Stimulated activated CD4-positive, alpha-beta T cell treated with anti-CD3 and anti-CD28 coated beads, Interleukin-2, amount 100 ng/mL, for 48 hours (primary cell): ENCODE measurements at regions not wholly inside any gene's neighbourhood (a gene's known extent, or its start where the extent isn't known, plus 50 kb on each side); places are given as distances from the start of the nearest gene placed in this dataset.

ENCODE experiments used
- DNase-seq, 2 donors: peaks; one replicate each; pipeline ENCODE4 v3.0.0-alpha.2; 2020

DNA sequence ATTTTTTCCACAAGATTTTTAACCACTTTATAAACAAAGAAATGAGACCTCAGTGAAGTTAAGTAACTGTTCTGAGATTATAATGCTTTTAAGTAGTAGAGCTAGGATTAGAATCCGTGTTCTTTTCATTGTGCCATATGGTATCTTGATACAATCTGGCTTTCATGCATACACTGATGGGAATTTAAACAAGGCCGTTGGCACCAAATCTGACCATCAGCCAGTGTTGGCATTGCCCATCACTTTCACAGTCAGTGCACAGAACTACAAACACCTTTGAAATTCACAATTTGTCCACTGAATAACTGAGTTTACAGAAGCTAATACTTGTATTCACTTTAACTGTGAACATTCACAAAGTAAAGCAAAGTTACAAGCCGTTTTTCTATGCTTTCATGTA is 1228.0 kb downstream of the TBC1D22A start:
- DNase-seq = no peak

DNA sequence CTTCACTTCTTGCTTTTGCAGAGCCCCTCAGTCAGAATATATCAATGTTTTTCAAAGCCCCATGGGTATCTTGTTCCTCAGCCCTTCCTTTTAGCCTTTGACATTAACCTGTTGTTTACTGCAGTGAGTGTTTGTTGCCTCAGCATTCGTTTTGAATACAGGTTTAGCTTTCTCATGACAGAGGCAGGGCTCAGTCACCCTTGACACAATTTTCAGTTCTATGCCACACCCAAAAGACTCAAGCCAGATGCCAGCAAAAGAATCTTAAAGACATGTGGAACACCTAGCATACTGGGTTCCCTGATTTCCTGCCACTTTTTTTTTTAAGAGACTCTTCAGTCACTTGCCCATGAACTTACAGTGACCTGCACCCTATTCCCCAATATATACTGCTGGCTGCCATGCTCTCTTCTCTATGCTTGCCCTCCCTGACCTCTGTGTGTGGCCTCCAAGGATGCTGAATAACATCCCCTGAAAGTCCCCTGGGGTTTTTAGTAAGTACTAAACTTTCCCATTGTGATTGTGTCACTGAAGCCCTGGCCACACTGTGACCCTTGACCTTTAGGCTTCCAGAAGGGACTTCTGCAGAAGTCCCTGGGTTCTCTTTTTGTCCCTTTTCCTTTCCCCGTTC is 1225.5 kb downstream of the TBC1D22A start:
- DNase-seq = no peak

- no peak for DNase-seq
Observed at GRCh38 chr22:47976219-47976618, 1213.8 kb downstream of the TBC1D22A start.

GRCh38 chr22:47967831-47968230 is 1205.4 kb downstream of the TBC1D22A start:
- DNase-seq = no peak

DNA sequence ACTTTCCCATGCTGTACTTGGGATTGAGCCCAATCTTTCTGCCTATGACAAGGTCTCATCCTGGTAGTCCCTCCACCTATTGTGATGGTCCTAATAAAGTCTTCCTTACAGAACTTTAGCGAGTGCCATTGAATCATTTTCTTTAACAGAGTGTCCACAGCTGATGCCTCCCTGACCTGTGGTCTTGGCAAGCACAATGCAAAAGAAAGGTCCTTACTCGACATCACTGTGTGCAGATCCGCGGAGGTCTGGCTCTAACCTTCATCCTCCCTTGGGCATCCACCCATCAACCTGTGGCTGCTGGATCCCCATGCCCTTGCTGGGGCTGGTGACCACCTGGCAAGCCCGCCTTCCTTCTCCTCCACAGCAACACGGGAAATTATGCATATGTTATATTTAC is 1203.9 kb downstream of the TBC1D22A start:
- no peak for DNase-seq

DNA sequence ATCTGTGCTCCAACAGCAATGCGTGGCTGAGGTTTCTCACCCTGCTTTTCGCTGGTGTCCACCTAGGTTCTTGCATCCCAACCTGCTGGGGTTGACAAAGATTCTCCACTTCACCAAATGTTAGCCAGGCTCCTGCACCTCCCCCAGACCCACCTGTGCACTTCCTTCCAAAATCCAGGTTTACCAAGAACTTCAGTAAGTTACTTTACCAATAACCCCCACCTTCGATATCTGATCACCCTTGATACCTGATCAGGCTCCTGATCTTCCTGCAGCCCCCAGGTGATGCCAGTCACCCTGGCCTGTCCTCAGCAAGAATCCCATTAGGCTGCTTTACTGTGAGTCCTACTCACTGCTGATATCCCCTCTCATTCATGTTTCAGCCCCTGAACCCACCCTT is 1203.4 kb downstream of the TBC1D22A start:
- DNase-seq = no peak

DNA sequence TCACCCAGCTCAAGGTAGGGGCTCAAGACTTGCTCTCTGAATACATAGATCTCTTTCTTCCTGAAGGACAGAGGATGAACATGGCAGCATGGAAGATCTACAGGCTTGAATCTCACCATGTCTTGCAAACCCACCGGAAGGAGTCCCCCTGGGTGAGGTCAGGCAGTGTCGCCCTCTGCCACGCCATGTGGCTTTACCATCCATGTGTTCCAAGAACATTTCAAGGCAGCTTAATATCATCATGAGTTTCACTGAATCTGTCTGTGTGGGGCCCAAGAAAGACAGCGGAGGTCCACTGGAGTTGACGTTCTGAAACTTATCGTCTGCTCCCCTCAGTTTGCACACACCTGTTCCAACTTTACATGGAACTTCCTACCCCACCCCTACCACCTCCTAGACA is 1202.6 kb downstream of the TBC1D22A start:
- no peak for DNase-seq

DNA sequence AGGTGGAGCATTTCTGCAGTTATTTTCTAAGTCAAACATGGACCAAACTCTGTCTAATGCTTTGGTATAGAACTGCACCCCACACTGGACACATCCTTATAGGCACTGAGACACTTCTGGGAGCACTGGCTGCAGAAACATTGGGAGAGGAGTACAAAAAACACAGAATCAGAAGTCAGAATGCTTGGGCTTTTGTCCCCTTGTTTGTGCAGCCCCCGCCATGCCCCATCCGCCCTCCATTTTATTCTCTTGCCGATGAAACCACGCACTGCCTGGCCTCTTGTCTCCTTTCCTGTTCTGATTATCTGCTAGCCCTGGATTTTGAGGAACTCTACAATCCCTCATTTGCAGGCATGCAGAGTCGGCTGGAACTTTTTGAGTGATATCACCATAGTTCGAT is 1201.2 kb downstream of the TBC1D22A start:
- no peak for DNase-seq

GRCh38 chr22:47957649-47958048 is 1195.2 kb downstream of the TBC1D22A start:
- DNase-seq = no peak

GRCh38 chr22:47954107-47954506 is 1191.7 kb downstream of the TBC1D22A start:
- no peak for DNase-seq

DNA sequence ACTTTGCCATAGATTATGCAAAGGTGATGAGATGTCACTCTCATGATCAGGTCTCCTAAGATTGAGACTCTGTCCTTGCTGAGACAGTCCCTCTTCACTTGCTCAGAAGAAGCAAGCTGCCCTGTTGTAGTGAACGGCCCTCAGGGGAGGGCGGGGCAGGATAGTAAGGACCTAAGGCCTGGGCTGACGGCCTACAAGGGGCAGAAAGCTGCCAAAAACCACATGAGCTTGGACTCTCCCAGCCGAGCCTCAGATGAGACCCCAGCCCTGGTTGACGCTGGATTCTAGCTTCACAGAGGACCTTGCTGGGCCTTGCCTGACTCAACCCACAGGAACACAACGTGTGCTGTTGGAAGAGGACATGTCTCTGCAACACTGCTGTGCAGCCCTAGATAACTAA is 1182.5 kb downstream of the TBC1D22A start:
- DNase-seq = no peak

DNA sequence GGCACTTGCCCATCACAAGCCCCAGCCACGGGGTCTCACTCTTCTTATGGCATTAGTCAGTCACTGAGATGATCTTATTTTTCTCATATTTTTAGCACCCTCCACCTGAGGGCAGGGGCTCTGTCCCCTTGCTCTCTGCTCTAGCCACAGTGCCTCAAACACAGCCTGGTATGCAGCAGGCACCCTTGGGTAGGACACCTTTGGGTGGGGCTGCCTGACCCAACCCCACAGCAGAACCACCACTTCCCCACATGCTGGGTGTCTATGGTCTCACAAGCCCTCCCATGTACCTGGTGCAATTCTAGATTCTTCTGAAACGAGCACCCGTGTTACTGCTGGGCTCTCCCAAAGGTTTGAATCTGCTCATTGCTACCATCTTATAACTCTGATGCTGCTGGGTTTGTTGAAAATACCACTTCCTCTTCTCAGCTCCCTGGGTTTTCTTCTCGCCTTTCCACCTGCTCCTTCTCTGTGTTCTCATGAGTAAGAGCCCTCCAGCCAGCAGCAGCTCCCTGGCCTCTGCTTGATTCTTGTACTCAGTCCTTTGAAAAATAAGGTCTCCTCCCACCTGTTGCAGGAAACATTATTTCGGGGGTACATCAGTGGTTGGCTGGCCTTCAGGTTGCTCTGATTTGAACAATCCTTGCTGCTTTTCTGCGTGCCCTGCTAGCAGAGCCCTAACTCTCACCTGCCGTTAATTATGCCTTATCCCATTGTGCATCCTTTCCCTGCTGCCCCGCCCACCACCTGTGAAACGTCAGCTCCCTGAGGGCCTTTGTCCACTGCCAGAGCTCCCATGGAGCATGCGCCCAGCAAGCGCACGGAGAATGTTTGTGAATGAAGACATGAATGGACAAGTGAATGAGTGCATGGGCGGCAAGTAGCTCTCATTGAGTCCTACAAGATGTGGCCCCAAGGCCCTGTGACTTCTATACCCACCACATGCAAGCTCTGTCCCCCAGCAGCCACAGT is 1181.6 kb downstream of the TBC1D22A start:
- DNase-seq = no peak

DNA sequence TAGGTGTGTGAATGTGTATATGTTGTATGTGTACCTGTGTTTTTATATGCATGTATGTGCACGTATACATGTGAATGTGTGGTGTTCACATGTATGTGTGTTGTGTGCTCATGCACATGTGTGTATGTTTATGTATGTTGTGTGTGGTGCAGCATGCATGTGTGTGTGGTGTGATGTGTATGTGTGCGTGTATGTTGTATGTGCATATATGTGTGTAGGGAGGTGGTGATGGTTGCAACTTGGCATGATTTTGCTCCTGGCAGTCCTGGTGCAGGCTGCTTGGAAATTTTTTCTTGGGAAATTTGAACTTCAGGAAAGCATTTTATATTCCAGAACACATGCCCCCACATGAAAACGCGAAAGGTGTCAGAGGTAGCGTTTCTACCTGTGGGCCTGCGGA is 1177.8 kb downstream of the TBC1D22A start:
- DNase-seq = no peak

GRCh38 chr22:47933891-47934290 is 1171.4 kb downstream of the TBC1D22A start:
- no peak for DNase-seq

- no peak for DNase-seq
Observed at GRCh38 chr22:47933226-47933625, 1170.8 kb downstream of the TBC1D22A start.

DNA sequence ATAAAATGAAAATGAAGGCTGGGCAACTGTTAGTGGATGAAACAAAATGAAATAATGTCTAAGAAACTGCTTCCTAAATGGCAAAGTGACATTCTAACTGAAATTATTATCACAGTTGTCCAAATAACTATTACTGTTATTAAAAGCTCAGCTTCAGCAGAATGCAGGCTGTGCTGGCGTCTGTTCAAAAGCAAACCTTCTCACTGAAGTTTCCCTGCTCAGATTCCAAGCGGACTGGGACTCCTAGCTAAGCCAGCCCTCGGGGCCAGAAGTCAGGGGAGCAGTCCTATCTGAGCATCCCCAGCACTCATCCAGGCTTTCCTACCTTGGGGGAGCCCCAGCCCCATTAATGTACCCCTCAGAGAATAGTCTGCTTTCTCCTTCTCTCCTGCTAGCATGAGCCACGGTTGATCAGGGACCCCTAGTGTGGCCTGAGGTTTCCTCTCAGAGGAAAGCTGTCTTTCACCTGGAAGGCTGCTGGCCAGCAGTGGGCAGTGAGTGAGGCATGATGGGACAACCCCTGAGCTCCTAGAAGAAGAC is 1167.3 kb downstream of the TBC1D22A start:
- DNase-seq = no peak

DNA sequence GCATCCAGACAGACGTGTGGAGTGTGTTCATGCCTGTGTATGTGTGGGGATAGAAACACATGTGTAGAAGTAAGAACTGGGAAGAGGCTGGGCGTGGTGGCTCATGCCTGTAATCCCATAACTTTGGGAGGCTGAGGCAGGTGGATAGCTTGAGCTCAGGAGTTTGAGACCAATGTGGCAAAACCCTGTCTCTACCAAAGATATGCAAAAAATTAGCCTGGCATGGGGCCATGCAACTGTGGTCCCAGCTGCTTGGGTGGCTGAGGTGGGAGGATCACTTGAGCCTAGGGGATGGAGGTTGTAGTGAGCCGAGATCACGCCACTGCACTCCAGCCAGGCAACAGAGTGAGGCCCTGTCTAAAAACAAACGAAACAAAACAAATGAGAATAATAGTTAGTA is 1166.6 kb downstream of the TBC1D22A start:
- DNase-seq = no peak

DNA sequence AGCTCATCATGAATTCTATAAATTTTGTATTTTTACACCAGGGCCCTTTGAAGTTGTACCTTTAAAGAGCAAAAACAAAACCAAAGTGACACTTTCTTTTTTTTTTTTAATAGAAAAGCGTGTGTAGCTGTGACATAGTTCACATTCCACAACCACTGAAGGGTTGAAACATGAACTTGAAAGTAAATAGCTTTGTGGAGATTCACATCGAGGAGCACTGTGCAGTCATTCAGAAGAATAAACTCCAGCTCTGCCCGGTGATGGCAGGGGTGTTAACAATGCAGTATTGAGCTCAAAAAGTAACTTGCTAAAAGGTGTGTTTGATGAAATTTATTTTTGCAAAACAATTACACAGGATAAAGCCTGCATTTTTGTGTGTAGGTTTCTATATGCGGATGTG is 1166.2 kb downstream of the TBC1D22A start:
- no peak for DNase-seq

DNA sequence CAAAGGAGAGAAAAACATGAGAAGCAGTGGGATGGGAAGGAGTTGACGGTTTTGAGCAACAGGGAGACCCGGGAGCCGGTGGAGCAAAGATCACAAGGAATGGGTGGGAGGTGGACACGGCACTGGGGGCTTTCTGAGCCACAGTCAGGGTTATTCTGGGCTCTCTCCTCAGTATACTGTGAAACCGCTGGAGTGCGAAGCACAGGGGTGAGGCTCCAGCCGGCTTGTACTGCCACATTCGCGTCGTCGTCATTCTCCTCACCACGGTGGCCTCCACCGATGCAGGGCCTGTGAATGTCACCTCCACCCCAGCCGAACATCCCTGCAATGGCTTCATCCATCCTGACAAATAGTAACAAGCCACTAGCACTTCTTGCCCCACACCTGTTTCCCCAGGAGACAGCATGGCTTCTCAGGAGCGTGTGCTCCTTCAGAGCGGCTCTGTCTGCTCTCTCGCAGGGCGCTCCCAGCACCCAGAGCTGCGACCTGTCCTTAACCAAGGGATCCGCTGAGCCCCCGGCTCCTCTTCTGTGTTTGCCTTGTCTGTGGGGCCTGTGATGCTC is 1165.3 kb downstream of the TBC1D22A start:
- DNase-seq = no peak

DNA sequence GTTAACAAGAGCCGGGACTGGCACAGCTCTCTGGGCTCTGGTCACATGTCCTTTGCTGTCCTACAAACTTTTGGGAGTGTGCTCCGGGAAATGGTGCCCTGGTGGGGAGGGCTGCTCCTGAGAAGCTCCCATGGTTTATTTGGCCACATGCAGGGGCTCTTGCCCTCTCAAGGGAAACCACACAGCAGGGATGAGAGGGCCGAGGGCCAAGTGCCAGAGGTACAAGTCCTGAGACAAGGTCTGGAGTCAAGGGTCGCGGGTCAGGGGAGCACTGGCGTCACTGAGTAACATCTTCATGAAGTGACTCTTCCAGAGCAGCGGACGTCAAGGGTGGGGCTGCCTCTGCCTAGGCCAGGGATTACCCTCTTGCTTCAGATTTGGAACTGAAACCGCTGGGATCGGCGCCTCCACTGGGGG is 1160.6 kb downstream of the TBC1D22A start:
- DNase-seq = no peak

- DNase-seq = no peak
Observed at GRCh38 chr22:47921906-47922305, 1159.5 kb downstream of the TBC1D22A start.

DNA sequence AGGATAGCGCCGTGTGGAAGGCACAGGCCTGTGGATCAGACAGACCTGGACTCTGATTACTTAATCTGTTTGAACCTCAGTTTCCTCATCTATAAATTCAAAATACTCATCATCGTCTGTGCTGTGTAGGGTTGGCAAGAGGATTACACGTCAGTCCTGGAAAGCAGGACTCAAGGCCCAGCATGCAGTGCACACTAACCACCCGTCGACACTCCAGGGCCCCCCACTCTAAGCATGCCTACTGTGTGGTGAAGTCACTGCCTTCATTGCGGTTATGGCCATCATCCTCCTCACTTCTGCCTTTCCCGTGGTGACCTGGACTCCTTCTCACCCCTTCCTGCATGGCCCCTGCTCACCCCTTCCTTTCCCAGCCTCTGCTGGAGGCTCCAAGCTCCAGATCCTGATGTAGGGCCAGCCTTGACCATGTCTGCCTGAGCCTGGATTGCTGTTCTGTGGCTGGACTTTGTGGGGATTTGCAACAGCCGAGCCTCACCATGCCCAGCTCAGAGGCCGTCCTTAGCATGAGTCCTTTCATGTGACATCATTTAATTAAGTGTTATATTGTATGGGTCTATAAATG is 1158.0 kb downstream of the TBC1D22A start:
- no peak for DNase-seq

DNA sequence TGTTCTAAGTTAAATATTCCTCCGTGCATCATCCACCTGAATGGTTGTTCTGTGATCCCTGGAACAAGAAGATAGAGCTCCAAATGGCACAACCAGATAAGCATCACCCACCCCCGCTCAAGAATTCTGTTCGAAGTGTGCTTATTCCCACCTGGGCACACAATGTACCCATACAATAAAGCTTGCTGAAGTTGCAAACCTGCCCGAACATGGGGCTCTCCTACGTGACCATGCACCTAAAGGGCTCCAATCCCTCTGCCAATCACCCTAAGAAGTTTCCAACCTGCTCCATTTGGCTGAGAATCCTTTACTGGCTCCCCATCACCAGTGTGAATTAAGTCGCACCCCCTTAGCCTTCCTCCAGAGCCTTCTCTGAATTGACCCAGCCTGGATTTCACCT is 1157.4 kb downstream of the TBC1D22A start:
- no peak for DNase-seq
